Stomach (tissue), 4 donors: ENCODE measurements at regions not wholly inside any gene's neighbourhood (a gene's known extent, or its start where the extent isn't known, plus 50 kb on each side); places are given as distances from the start of the nearest gene placed in this dataset.

Source experiments
- POLR2A ChIP-seq, 4 donors: fragments of 450-650 bp; IDR thresholded peaks; one replicate each; pipeline ENCODE4 v1.6.1; 2016; ENCODE audit warnings: antibody characterized with exemption in 4 of 4, control low read depth in 2 of 4, mild to moderate bottlenecking in 1 of 4, moderate library complexity in 1 of 4
- POLR2AphosphoS5 ChIP-seq, 3 donors: sonication (generic); formaldehyde crosslinking; IDR thresholded peaks; one replicate each; pipeline ENCODE4 v1.6.1; 2016; ENCODE audit warnings: antibody characterized with exemption in 3 of 3
- TF ChIP-seq, protein P1 (sequence below), 7 experiments: fragments of 450-650 bp in 4 of 7; fragments of 200-600 bp in 3 of 7; sonication (generic) in 3 of 7; IDR thresholded peaks; one replicate each; pipeline ENCODE4 v1.5.1; 2016 to 2019; ENCODE audit warnings: antibody characterized with exemption in 7 of 7, control low read depth in 2 of 7, mild to moderate bottlenecking in 1 of 7

DNA sequence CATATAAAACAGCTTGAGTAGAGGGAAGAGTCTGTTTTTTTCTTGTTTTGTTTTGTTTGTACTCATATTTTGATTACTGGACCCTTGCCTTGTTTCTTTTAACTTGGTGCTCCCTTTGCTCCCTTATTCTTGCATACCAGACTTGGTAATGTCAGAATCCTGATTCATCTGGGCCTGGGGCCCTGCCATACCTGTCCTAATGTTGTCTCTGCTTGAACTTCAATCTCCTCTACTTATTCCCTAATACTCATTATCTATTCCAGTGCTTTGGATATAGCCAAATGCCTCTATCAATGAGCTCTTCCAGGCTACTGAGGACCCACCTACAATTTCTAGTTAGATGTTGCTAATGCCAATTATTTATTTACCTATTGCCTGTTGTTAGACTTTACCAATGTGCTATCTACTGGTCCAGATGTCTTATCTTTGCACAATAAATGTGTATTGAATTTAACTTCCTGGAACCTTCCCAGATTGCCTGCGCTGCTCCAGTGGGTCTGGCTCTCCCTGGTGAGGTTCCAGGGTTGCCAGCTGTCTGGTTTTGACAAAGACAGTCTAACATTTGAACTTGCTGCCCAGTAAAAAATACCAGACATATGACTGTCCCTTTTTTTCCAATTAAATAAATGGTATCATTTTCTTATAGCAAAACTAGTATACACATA is 64.4 kb upstream of the ACSL4 start:
- TF ChIP-seq POLR2AphosphoS5 (IDR thresholded peaks at IDR 0.05) (no peak), POLR2A (IDR thresholded peaks at IDR 0.05) (no peak)
- TF ChIP-seq, protein P1, sequence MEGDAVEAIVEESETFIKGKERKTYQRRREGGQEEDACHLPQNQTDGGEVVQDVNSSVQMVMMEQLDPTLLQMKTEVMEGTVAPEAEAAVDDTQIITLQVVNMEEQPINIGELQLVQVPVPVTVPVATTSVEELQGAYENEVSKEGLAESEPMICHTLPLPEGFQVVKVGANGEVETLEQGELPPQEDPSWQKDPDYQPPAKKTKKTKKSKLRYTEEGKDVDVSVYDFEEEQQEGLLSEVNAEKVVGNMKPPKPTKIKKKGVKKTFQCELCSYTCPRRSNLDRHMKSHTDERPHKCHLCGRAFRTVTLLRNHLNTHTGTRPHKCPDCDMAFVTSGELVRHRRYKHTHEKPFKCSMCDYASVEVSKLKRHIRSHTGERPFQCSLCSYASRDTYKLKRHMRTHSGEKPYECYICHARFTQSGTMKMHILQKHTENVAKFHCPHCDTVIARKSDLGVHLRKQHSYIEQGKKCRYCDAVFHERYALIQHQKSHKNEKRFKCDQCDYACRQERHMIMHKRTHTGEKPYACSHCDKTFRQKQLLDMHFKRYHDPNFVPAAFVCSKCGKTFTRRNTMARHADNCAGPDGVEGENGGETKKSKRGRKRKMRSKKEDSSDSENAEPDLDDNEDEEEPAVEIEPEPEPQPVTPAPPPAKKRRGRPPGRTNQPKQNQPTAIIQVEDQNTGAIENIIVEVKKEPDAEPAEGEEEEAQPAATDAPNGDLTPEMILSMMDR (IDR thresholded peaks at IDR 0.05): no peak
